ENCODE measurements at regions not wholly inside any gene's neighbourhood (a gene's known extent, or its start where the extent isn't known, plus 50 kb on each side); places are given as distances from the start of the nearest gene placed in this dataset.

- no peak overlapping the region for H3K23ac ChIP-seq (ENCODE audit: low read length in 2 of 2)
- no peak overlapping the region for H3K27ac ChIP-seq (ENCODE audit: low read length, poor library complexity, severe bottlenecking)
- no peak overlapping the region for H4K8ac ChIP-seq (ENCODE audit: low read length)
- H2BK5ac ChIP-seq (ENCODE audit: low read depth, low read length, poor library complexity, severe bottlenecking), result no peak overlapping the region
- no peak for DNase-seq
- H3K4ac ChIP-seq (ENCODE audit: low read depth in 1 of 2, low read length in 2 of 2), result no peak overlapping the region
- H3K4me1 ChIP-seq (ENCODE audit: control insufficient read depth, insufficient read depth, low read depth, low read length), result peaks cover 2% of the 10 kb centered on the region
- H3K18ac ChIP-seq (ENCODE audit: low read depth in 1 of 2, low read length in 2 of 2), result no peak overlapping the region
- H3K9me3 ChIP-seq (ENCODE audit: control insufficient read depth, low read length), result peaks cover 19% of the 10 kb centered on the region
- no peak overlapping the region for H2BK120ac ChIP-seq (ENCODE audit: low read depth, low read length)
- no peaks in the 10 kb centered on the region for H3K36me3 ChIP-seq (ENCODE audit: control insufficient read depth in 1 of 2, insufficient read depth in 2 of 2, low read depth in 1 of 2, low read length in 2 of 2)
- H2BK12ac ChIP-seq (ENCODE audit: low read length in 2 of 2), result no peak overlapping the region
- H2AK5ac ChIP-seq (ENCODE audit: low read length, severe bottlenecking), result no peak overlapping the region
- H3K4me2 ChIP-seq (ENCODE audit: low read length, poor library complexity, severe bottlenecking), result no peak overlapping the region
- H3K79me1 ChIP-seq (replicated peaks; ENCODE audit: low read length, poor library complexity, severe bottlenecking), result no peaks in the 10 kb centered on the region
- no peak overlapping the region for H3K14ac ChIP-seq (ENCODE audit: low read length in 2 of 2)
- no peak overlapping the region for H2BK15ac ChIP-seq (ENCODE audit: low read depth, poor library complexity, severe bottlenecking)
- H2AFZ ChIP-seq (ENCODE audit: low read depth, low read length), result no peak overlapping the region
- WGBS, result 83% methylated on average over 4 of the region's 4 CpGs
- H3K4me3 ChIP-seq (ENCODE audit: insufficient read depth in 1 of 2, low read depth in 1 of 2, low read length in 2 of 2), result no peak overlapping the region
- H3K27me3 ChIP-seq (ENCODE audit: control insufficient read depth in 1 of 2, insufficient read depth in 1 of 2, low read length in 2 of 2), result peaks cover 0 to 3% of the 10 kb centered on the region in 2 experiments
- H3K9ac ChIP-seq (ENCODE audit: low read length), result no peak overlapping the region
- no peak overlapping the region for H4K91ac ChIP-seq (ENCODE audit: low read length)
Measured at GRCh38 chr1:229973297-229973612, 93.8 kb upstream of the GALNT2 start.

- Histone ChIP-seq H2BK5ac (ENCODE audit: low read depth, low read length, poor library complexity, severe bottlenecking) (no peak overlapping the region), H2BK12ac (ENCODE audit: low read length in 2 of 2) (no peak overlapping the region), H3K4me2 (ENCODE audit: low read length, poor library complexity, severe bottlenecking) (no peak overlapping the region), H3K4ac (ENCODE audit: low read depth in 1 of 2, low read length in 2 of 2) (no peak overlapping the region), H2AFZ (ENCODE audit: low read depth, low read length) (no peak overlapping the region), H3K9ac (ENCODE audit: low read length) (no peak overlapping the region), H3K4me1 (ENCODE audit: control insufficient read depth, insufficient read depth, low read depth, low read length) (peaks cover 2% of the 10 kb centered on the region), H3K79me1 (replicated peaks; ENCODE audit: low read length, poor library complexity, severe bottlenecking) (no peaks in the 10 kb centered on the region), H3K14ac (ENCODE audit: low read length in 2 of 2) (no peak overlapping the region), H4K8ac (ENCODE audit: low read length) (no peak overlapping the region), H3K9me3 (ENCODE audit: control insufficient read depth, low read length) (peaks cover 19% of the 10 kb centered on the region), H3K4me3 (ENCODE audit: insufficient read depth in 1 of 2, low read depth in 1 of 2, low read length in 2 of 2) (no peak overlapping the region), H3K36me3 (ENCODE audit: control insufficient read depth in 1 of 2, insufficient read depth in 2 of 2, low read depth in 1 of 2, low read length in 2 of 2) (no peaks in the 10 kb centered on the region), H3K27ac (ENCODE audit: low read length, poor library complexity, severe bottlenecking) (no peak overlapping the region), H2BK15ac (ENCODE audit: low read depth, poor library complexity, severe bottlenecking) (no peak overlapping the region), H3K27me3 (ENCODE audit: control insufficient read depth in 1 of 2, insufficient read depth in 1 of 2, low read length in 2 of 2) (peaks cover 0 to 2% of the 10 kb centered on the region in 2 experiments), H3K18ac (ENCODE audit: low read depth in 1 of 2, low read length in 2 of 2) (no peak overlapping the region), H2AK5ac (ENCODE audit: low read length, severe bottlenecking) (no peak overlapping the region), H3K23ac (ENCODE audit: low read length in 2 of 2) (no peak overlapping the region), H4K91ac (ENCODE audit: low read length) (no peak overlapping the region), H2BK120ac (ENCODE audit: low read depth, low read length) (no peak overlapping the region)
- DNase-seq, result no peak
- 93% methylated on average over 3 of the region's 4 CpGs for WGBS
Measured at GRCh38 chr1:229975047-229975446, 92.0 kb upstream of the GALNT2 start.

DNA sequence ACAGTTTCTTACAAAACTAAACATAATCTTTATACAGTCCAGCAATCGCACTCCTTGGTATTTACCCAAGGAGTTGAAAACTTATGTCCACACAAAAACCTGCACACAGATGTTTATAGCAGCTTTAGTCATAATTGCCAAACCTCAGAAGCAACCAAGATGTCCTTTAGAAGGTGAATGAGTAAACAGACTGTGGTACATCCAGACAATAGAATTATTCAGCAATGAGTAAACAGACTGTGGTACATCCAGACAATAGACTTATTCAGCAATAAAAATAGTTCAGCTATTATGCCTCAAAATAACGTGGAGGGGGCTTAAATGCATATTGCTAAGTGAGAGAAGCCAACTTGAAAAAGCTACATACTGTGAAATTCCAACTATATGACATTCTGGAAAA lies 87.0 kb upstream of the GALNT2 start:
- H3K18ac ChIP-seq (ENCODE audit: low read depth in 1 of 2, low read length in 2 of 2), result no peak overlapping the region
- H2BK5ac ChIP-seq (ENCODE audit: low read depth, low read length, poor library complexity, severe bottlenecking), result no peak overlapping the region
- peaks cover 19% of the 10 kb centered on the region for H3K9me3 ChIP-seq (ENCODE audit: control insufficient read depth, low read length)
- no peak overlapping the region for H3K9ac ChIP-seq (ENCODE audit: low read length)
- H3K14ac ChIP-seq (ENCODE audit: low read length in 2 of 2), result no peak overlapping the region
- no peak overlapping the region for H2BK120ac ChIP-seq (ENCODE audit: low read depth, low read length)
- no peaks in the 10 kb centered on the region for H3K4me1 ChIP-seq (ENCODE audit: control insufficient read depth, insufficient read depth, low read depth, low read length)
- no peak overlapping the region for H3K27ac ChIP-seq (ENCODE audit: low read length, poor library complexity, severe bottlenecking)
- no peak overlapping the region for H3K4me2 ChIP-seq (ENCODE audit: low read length, poor library complexity, severe bottlenecking)
- H4K8ac ChIP-seq (ENCODE audit: low read length), result no peak overlapping the region
- H3K36me3 ChIP-seq (ENCODE audit: control insufficient read depth in 1 of 2, insufficient read depth in 2 of 2, low read depth in 1 of 2, low read length in 2 of 2), result no peaks in the 10 kb centered on the region
- no peak for DNase-seq
- no peak overlapping the region for H2AK5ac ChIP-seq (ENCODE audit: low read length, severe bottlenecking)
- H3K27me3 ChIP-seq (ENCODE audit: control insufficient read depth in 1 of 2, insufficient read depth in 1 of 2, low read length in 2 of 2), result peaks cover 0 to 3% of the 10 kb centered on the region in 2 experiments
- 50% methylated on average over 2 of the region's 2 CpGs for WGBS
- no peaks in the 10 kb centered on the region for H3K79me1 ChIP-seq (replicated peaks; ENCODE audit: low read length, poor library complexity, severe bottlenecking)
- H2AFZ ChIP-seq (ENCODE audit: low read depth, low read length), result no peak overlapping the region
- H4K91ac ChIP-seq (ENCODE audit: low read length), result no peak overlapping the region
- H2BK12ac ChIP-seq (ENCODE audit: low read length in 2 of 2), result no peak overlapping the region
- H2BK15ac ChIP-seq (ENCODE audit: low read depth, poor library complexity, severe bottlenecking), result no peak overlapping the region
- no peak overlapping the region for H3K4me3 ChIP-seq (ENCODE audit: insufficient read depth in 1 of 2, low read depth in 1 of 2, low read length in 2 of 2)
- no peak overlapping the region for H3K23ac ChIP-seq (ENCODE audit: low read length in 2 of 2)
- H3K4ac ChIP-seq (ENCODE audit: low read depth in 1 of 2, low read length in 2 of 2), result no peak overlapping the region

DNA sequence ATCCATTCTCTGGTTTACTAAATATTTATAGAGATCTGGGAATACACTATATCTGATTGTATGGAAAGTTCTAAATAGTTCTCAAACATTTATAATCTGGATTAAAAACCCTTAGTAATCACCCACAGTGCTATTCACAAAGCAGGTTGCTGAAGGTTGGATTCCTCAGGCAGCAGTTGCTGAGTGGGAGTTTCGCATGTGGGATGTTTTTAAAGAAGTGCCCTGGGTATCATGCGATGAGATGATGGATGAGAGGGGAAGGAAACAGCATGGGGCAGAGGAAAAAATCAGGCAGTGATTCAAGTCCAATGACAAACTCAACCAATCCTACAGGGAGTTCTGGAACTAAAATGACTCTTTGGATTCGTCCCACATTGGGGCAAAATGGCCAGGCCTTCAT lies 85.3 kb upstream of the GALNT2 start:
- no peak overlapping the region for H2BK12ac ChIP-seq (ENCODE audit: low read length in 2 of 2)
- H3K4me1 ChIP-seq (ENCODE audit: control insufficient read depth, insufficient read depth, low read depth, low read length), result no peaks in the 10 kb centered on the region
- no peak overlapping the region for H2BK120ac ChIP-seq (ENCODE audit: low read depth, low read length)
- no peak overlapping the region for H3K9ac ChIP-seq (ENCODE audit: low read length)
- H3K18ac ChIP-seq (ENCODE audit: low read depth in 1 of 2, low read length in 2 of 2), result no peak overlapping the region
- no peak overlapping the region for H2AK5ac ChIP-seq (ENCODE audit: low read length, severe bottlenecking)
- H3K4me2 ChIP-seq (ENCODE audit: low read length, poor library complexity, severe bottlenecking), result no peak overlapping the region
- H4K8ac ChIP-seq (ENCODE audit: low read length), result no peak overlapping the region
- H3K14ac ChIP-seq (ENCODE audit: low read length in 2 of 2), result no peak overlapping the region
- no peak for DNase-seq
- no peak overlapping the region for H3K4ac ChIP-seq (ENCODE audit: low read depth in 1 of 2, low read length in 2 of 2)
- no peaks in the 10 kb centered on the region for H3K36me3 ChIP-seq (ENCODE audit: control insufficient read depth in 1 of 2, insufficient read depth in 2 of 2, low read depth in 1 of 2, low read length in 2 of 2)
- no peaks in the 10 kb centered on the region for H3K79me1 ChIP-seq (replicated peaks; ENCODE audit: low read length, poor library complexity, severe bottlenecking)
- no peak overlapping the region for H3K4me3 ChIP-seq (ENCODE audit: insufficient read depth in 1 of 2, low read depth in 1 of 2, low read length in 2 of 2)
- peaks cover 3% of the 10 kb centered on the region in 2 experiments for H3K27me3 ChIP-seq (ENCODE audit: control insufficient read depth in 1 of 2, insufficient read depth in 1 of 2, low read length in 2 of 2)
- H2BK15ac ChIP-seq (ENCODE audit: low read depth, poor library complexity, severe bottlenecking), result no peak overlapping the region
- no peak overlapping the region for H4K91ac ChIP-seq (ENCODE audit: low read length)
- no peak overlapping the region for H2BK5ac ChIP-seq (ENCODE audit: low read depth, low read length, poor library complexity, severe bottlenecking)
- WGBS, result 81% methylated on average over 2 of the region's 3 CpGs
- no peak overlapping the region for H3K23ac ChIP-seq (ENCODE audit: low read length in 2 of 2)
- H3K27ac ChIP-seq (ENCODE audit: low read length, poor library complexity, severe bottlenecking), result no peak overlapping the region
- no peak overlapping the region for H2AFZ ChIP-seq (ENCODE audit: low read depth, low read length)
- H3K9me3 ChIP-seq (ENCODE audit: control insufficient read depth, low read length), result peaks cover 6% of the 10 kb centered on the region

All from mesenchymal stem cell (in vitro differentiated cells and primary cell).